Fibroblast of skin of left quadriceps (primary cell): ENCODE measurements at regions not wholly inside any gene's neighbourhood (a gene's known extent, or its start where the extent isn't known, plus 50 kb on each side); places are given as distances from the start of the nearest gene placed in this dataset.
"Not testable (repeated sequence)": the region's sequence is repeated elsewhere in the genome, so short reads cannot be mapped to it uniquely, and the experiment has no call there.

Experiments
- DNase-seq, 2 experiments: peaks; one replicate each; pipeline ENCODE4 v3.0.0-alpha.2; 2013; ENCODE audit warnings: low read depth in 2 of 2

GRCh38 chr1:188164459-188164858 is 1335.7 kb downstream of the PLA2G4A start:
- DNase-seq, result no peak

- no peak for DNase-seq
Measured at GRCh38 chr1:188166654-188167053, 1337.9 kb downstream of the PLA2G4A start.

- no peak for DNase-seq
Measured at GRCh38 chr1:188169971-188170370, 1341.2 kb downstream of the PLA2G4A start.

- no peak for DNase-seq
Measured at GRCh38 chr1:188170411-188170810, 1341.7 kb downstream of the PLA2G4A start.

- DNase-seq, result no peak
Measured at GRCh38 chr1:188170935-188171334, 1342.2 kb downstream of the PLA2G4A start.

- not testable (repeated sequence) for DNase-seq
Measured at GRCh38 chr1:188182063-188182462, 1353.3 kb downstream of the PLA2G4A start.

GRCh38 chr1:188188317-188188716 is 1359.6 kb downstream of the PLA2G4A start:
- no peak for DNase-seq

- no peak for DNase-seq
Measured at GRCh38 chr1:188194916-188195315, 1366.2 kb downstream of the PLA2G4A start.

GRCh38 chr1:188218289-188218688 is 1389.5 kb downstream of the PLA2G4A start:
- DNase-seq, result no peak

- no peak for DNase-seq
Measured at GRCh38 chr1:188220051-188220450, 1391.3 kb downstream of the PLA2G4A start.

GRCh38 chr1:188224263-188224662 is 1395.5 kb downstream of the PLA2G4A start:
- DNase-seq, result no peak

GRCh38 chr1:188225975-188226374 is 1397.2 kb downstream of the PLA2G4A start:
- DNase-seq, result no peak

GRCh38 chr1:188228623-188229022 is 1399.9 kb downstream of the PLA2G4A start:
- no peak for DNase-seq

- DNase-seq, result no peak
Measured at GRCh38 chr1:188237573-188238348, 1409.0 kb downstream of the PLA2G4A start.

GRCh38 chr1:188240772-188241406 is 1412.1 kb downstream of the PLA2G4A start:
- no peak for DNase-seq

GRCh38 chr1:188241629-188242028 is 1412.9 kb downstream of the PLA2G4A start:
- no peak for DNase-seq

GRCh38 chr1:188243456-188243855 is 1414.7 kb downstream of the PLA2G4A start:
- DNase-seq, result no peak

- DNase-seq, result no peak
Measured at GRCh38 chr1:188244681-188245080, 1415.9 kb downstream of the PLA2G4A start.

GRCh38 chr1:188247255-188247654 is 1418.5 kb downstream of the PLA2G4A start:
- DNase-seq, result no peak

GRCh38 chr1:188249811-188250210 is 1421.1 kb downstream of the PLA2G4A start:
- no peak for DNase-seq

- no peak for DNase-seq
Measured at GRCh38 chr1:188251036-188251435, 1422.3 kb downstream of the PLA2G4A start.

- no peak for DNase-seq
Measured at GRCh38 chr1:188261849-188262248, 1433.1 kb downstream of the PLA2G4A start.

- no peak for DNase-seq
Measured at GRCh38 chr1:188269956-188270355, 1441.2 kb downstream of the PLA2G4A start.
